ENCODE measurements at regions not wholly inside any gene's neighbourhood (a gene's known extent, or its start where the extent isn't known, plus 50 kb on each side); places are given as distances from the start of the nearest gene placed in this dataset.

- Mint-ChIP-seq H3K4me3 (ENCODE audit: low read depth) (no peak overlapping the region), H3K4me1 (ENCODE audit: low read depth) (peaks cover 2% of the 10 kb centered on the region), H3K36me3 (ENCODE audit: low read depth) (no peaks in the 10 kb centered on the region), H3K9me3 (no peaks in the 10 kb centered on the region), H3K27ac (no peak overlapping the region), H3K27me3 (ENCODE audit: low read depth) (no peaks in the 10 kb centered on the region)
- DNase-seq (ENCODE audit: low spot score) = no peak
- intact Hi-C loops (cut with micrococcal nuclease) = no loop called here
Measured at GRCh38 chr19:30087381-30088138, 145.5 kb downstream of the URI1 start.

- intact Hi-C loops (cut with micrococcal nuclease) = no loop called here
Measured at GRCh38 chr19:30088567-30088966, 146.5 kb downstream of the URI1 start.

GRCh38 chr19:30089086-30089665 lies 147.1 kb downstream of the URI1 start:
- no peaks in the 10 kb centered on the region for H3K9me3 Mint-ChIP-seq

More at GRCh38 chr19:30088567-30088966, 146.5 kb downstream of the URI1 start:
- Mint-ChIP-seq H3K27ac (no peak overlapping the region), H3K27me3 (ENCODE audit: low read depth) (no peaks in the 10 kb centered on the region), H3K9me3 (no peaks in the 10 kb centered on the region), H3K4me1 (ENCODE audit: low read depth) (peaks cover 2% of the 10 kb centered on the region), H3K4me3 (ENCODE audit: low read depth) (no peak overlapping the region), H3K36me3 (ENCODE audit: low read depth) (no peaks in the 10 kb centered on the region)
- no peak for DNase-seq (ENCODE audit: low spot score)

GRCh38 chr19:30090476-30090875 lies 148.4 kb downstream of the URI1 start:
- no peaks in the 10 kb centered on the region for H3K4me1 Mint-ChIP-seq (ENCODE audit: low read depth)
- H3K27me3 Mint-ChIP-seq (ENCODE audit: low read depth) = no peaks in the 10 kb centered on the region
- intact Hi-C loops (cut with micrococcal nuclease) = no loop called here
- no peak overlapping the region for H3K4me3 Mint-ChIP-seq (ENCODE audit: low read depth)
- H3K9me3 Mint-ChIP-seq = no peaks in the 10 kb centered on the region
- no peak overlapping the region for H3K27ac Mint-ChIP-seq
- DNase-seq (ENCODE audit: low spot score) = no peak
- no peaks in the 10 kb centered on the region for H3K36me3 Mint-ChIP-seq (ENCODE audit: low read depth)

More at GRCh38 chr19:30089086-30089665, 147.1 kb downstream of the URI1 start:
- H3K4me3 Mint-ChIP-seq (ENCODE audit: low read depth) = no peak overlapping the region
- H3K27ac Mint-ChIP-seq = no peak overlapping the region
- peaks cover 2% of the 10 kb centered on the region for H3K4me1 Mint-ChIP-seq (ENCODE audit: low read depth)
- H3K27me3 Mint-ChIP-seq (ENCODE audit: low read depth) = no peaks in the 10 kb centered on the region
- DNase-seq (ENCODE audit: low spot score) = no peak
- intact Hi-C loops (cut with micrococcal nuclease) = no loop called here
- no peaks in the 10 kb centered on the region for H3K36me3 Mint-ChIP-seq (ENCODE audit: low read depth)

- H3K9me3 Mint-ChIP-seq = no peaks in the 10 kb centered on the region
- no peaks in the 10 kb centered on the region for H3K4me1 Mint-ChIP-seq (ENCODE audit: low read depth)
- no peak for DNase-seq (ENCODE audit: low spot score)
- H3K27ac Mint-ChIP-seq = no peak overlapping the region
- H3K27me3 Mint-ChIP-seq (ENCODE audit: low read depth) = no peaks in the 10 kb centered on the region
- no peak overlapping the region for H3K4me3 Mint-ChIP-seq (ENCODE audit: low read depth)
- no peaks in the 10 kb centered on the region for H3K36me3 Mint-ChIP-seq (ENCODE audit: low read depth)
- intact Hi-C loops (cut with micrococcal nuclease) = no loop called here
Measured at GRCh38 chr19:30090963-30091362, 148.9 kb downstream of the URI1 start.

GRCh38 chr19:30091456-30091855 lies 149.4 kb downstream of the URI1 start:
- H3K27ac Mint-ChIP-seq = no peak overlapping the region
- H3K4me1 Mint-ChIP-seq (ENCODE audit: low read depth) = no peaks in the 10 kb centered on the region
- intact Hi-C loops (cut with micrococcal nuclease) = no loop called here
- no peak for DNase-seq (ENCODE audit: low spot score)
- H3K4me3 Mint-ChIP-seq (ENCODE audit: low read depth) = no peak overlapping the region
- no peaks in the 10 kb centered on the region for H3K27me3 Mint-ChIP-seq (ENCODE audit: low read depth)
- no peaks in the 10 kb centered on the region for H3K36me3 Mint-ChIP-seq (ENCODE audit: low read depth)
- H3K9me3 Mint-ChIP-seq = no peaks in the 10 kb centered on the region

GRCh38 chr19:30091856-30092255 lies 149.8 kb downstream of the URI1 start:
- no peak for DNase-seq (ENCODE audit: low spot score)
- Mint-ChIP-seq H3K27me3 (ENCODE audit: low read depth) (no peaks in the 10 kb centered on the region), H3K9me3 (no peaks in the 10 kb centered on the region), H3K27ac (no peak overlapping the region), H3K4me3 (ENCODE audit: low read depth) (no peak overlapping the region), H3K36me3 (ENCODE audit: low read depth) (no peaks in the 10 kb centered on the region), H3K4me1 (ENCODE audit: low read depth) (no peaks in the 10 kb centered on the region)
- intact Hi-C loops (cut with micrococcal nuclease) = no loop called here

GRCh38 chr19:30092721-30093569 lies 150.9 kb downstream of the URI1 start:
- Mint-ChIP-seq H3K27me3 (ENCODE audit: low read depth) (no peaks in the 10 kb centered on the region), H3K27ac (no peak overlapping the region), H3K4me1 (ENCODE audit: low read depth) (no peaks in the 10 kb centered on the region), H3K9me3 (no peaks in the 10 kb centered on the region), H3K4me3 (ENCODE audit: low read depth) (no peak overlapping the region), H3K36me3 (ENCODE audit: low read depth) (no peaks in the 10 kb centered on the region)
- intact Hi-C loops (cut with micrococcal nuclease) = no loop called here
- no peak for DNase-seq (ENCODE audit: low spot score)

GRCh38 chr19:30093966-30094755 lies 152.1 kb downstream of the URI1 start:
- Mint-ChIP-seq H3K27me3 (ENCODE audit: low read depth) (no peaks in the 10 kb centered on the region), H3K4me3 (ENCODE audit: low read depth) (no peak overlapping the region), H3K27ac (no peak overlapping the region), H3K4me1 (ENCODE audit: low read depth) (no peaks in the 10 kb centered on the region), H3K9me3 (no peaks in the 10 kb centered on the region), H3K36me3 (ENCODE audit: low read depth) (no peaks in the 10 kb centered on the region)
- intact Hi-C loops (cut with micrococcal nuclease) = no loop called here
- no peak for DNase-seq (ENCODE audit: low spot score)

GRCh38 chr19:30094756-30095140 lies 152.7 kb downstream of the URI1 start:
- no peaks in the 10 kb centered on the region for H3K9me3 Mint-ChIP-seq

GRCh38 chr19:30095171-30095570 lies 153.1 kb downstream of the URI1 start:
- H3K4me3 Mint-ChIP-seq (ENCODE audit: low read depth) = no peak overlapping the region
- H3K27me3 Mint-ChIP-seq (ENCODE audit: low read depth) = no peaks in the 10 kb centered on the region
- H3K36me3 Mint-ChIP-seq (ENCODE audit: low read depth) = no peaks in the 10 kb centered on the region
- intact Hi-C loops (cut with micrococcal nuclease) = no loop called here
- H3K4me1 Mint-ChIP-seq (ENCODE audit: low read depth) = no peaks in the 10 kb centered on the region
- no peak overlapping the region for H3K27ac Mint-ChIP-seq
- DNase-seq (ENCODE audit: low spot score) = no peak
- H3K9me3 Mint-ChIP-seq = no peaks in the 10 kb centered on the region

More at GRCh38 chr19:30094756-30095140, 152.7 kb downstream of the URI1 start:
- Mint-ChIP-seq H3K36me3 (ENCODE audit: low read depth) (no peaks in the 10 kb centered on the region), H3K4me1 (ENCODE audit: low read depth) (no peaks in the 10 kb centered on the region), H3K4me3 (ENCODE audit: low read depth) (no peak overlapping the region), H3K27me3 (ENCODE audit: low read depth) (no peaks in the 10 kb centered on the region), H3K27ac (no peak overlapping the region)
- DNase-seq (ENCODE audit: low spot score) = no peak
- intact Hi-C loops (cut with micrococcal nuclease) = no loop called here

GRCh38 chr19:30096596-30097370 lies 154.7 kb downstream of the URI1 start:
- no peaks in the 10 kb centered on the region for H3K9me3 Mint-ChIP-seq
- no peaks in the 10 kb centered on the region for H3K27me3 Mint-ChIP-seq (ENCODE audit: low read depth)
- H3K36me3 Mint-ChIP-seq (ENCODE audit: low read depth) = no peaks in the 10 kb centered on the region
- no peak for DNase-seq (ENCODE audit: low spot score)
- intact Hi-C loops (cut with micrococcal nuclease) = no loop called here
- no peaks in the 10 kb centered on the region for H3K4me1 Mint-ChIP-seq (ENCODE audit: low read depth)
- no peak overlapping the region for H3K27ac Mint-ChIP-seq
- H3K4me3 Mint-ChIP-seq (ENCODE audit: low read depth) = no peak overlapping the region
